ENCODE measurements at regions not wholly inside any gene's neighbourhood (a gene's known extent, or its start where the extent isn't known, plus 50 kb on each side); places are given as distances from the start of the nearest gene placed in this dataset.
A peak's percentile ranks its signal among the peaks of the same experiment; 100 is the strongest.
"Not testable (repeated sequence)": the region's sequence is repeated elsewhere in the genome, so short reads cannot be mapped to it uniquely, and the experiment has no call there.

DNA sequence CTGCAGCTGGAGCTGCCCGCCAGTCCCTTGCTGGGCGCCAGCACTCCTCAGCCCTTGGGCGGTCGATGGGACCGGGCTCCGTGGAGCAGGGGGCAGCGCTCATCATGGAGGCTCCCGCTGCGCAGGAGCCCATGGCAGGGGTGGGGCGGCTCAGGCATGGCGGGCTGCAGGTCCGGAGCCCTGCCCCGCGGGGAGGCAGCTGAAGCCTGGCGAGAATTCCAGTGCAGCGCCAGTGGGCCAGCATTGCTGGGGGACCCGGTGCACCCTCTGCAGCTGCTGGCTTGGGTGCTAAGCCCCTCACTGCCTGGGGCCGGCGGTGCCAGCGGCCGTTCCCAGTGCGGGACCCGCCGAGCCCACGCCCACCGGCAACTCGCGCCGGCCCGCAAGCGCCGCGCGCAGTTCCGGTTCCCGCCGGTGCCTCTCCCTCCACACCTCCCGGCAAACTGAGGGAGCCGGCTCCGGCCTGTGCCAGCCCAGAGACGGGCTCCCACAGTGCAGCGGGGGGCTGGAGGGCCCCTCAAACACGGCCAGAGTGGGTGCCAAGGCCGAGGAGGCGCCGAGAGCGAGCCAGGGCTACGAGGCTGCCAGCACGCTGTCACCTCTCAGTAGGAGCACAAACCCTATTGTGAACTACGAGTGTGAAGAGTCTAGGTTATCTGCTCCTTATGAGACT is 687.1 kb downstream of the PCDH17 start:
- no peak for DNase-seq (ENCODE audit: low read depth in 4 of 4, low spot score in 3 of 4)

GRCh38 chr13:58324161-58324560 is 692.6 kb downstream of the PCDH17 start:
- no peak for DNase-seq (ENCODE audit: low read depth in 4 of 4, low spot score in 3 of 4)

DNA sequence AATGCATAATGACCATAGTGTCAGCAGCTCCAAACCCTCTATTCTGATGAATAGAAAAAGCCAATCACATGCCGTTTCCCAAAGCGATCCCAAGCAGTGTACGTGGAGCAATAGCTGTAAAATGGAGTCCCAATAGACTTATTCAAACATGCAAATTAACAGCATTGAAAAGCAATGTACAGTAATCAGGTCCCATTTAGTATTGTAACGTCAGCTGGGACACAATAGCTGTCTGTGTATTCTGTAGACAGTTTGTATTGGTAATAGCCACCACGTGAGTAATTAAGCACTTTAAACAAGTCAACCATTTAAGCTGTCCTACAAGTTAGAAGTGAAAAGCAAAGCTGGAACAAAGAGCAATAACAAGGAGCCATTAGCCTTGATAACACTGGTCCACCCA is 698.2 kb downstream of the PCDH17 start:
- DNase-seq (ENCODE audit: low read depth in 4 of 4, low spot score in 3 of 4): no peak

DNA sequence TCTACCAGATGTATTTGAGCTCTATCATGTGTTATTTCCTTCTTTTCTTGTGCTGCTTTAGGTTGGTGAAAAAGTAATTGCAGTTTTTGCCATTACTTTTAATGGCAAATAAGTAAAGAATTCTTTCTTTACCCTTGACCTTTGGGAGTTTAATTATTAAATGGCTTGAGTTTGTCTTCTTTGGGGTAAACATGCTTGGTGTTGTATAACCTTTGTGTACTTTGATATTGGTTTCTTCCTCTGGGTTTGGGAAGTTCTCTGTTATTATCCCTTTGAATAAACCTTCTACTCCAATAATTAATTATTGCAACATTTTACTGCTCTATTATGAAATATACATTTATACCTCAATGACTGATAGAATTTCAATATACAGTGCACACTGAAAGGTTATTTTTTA is 709.4 kb downstream of the PCDH17 start:
- DNase-seq (ENCODE audit: low read depth in 4 of 4, low spot score in 3 of 4): no peak

GRCh38 chr13:58341318-58341717 is 709.8 kb downstream of the PCDH17 start:
- no peak for DNase-seq (ENCODE audit: low read depth in 4 of 4, low spot score in 3 of 4)

DNA sequence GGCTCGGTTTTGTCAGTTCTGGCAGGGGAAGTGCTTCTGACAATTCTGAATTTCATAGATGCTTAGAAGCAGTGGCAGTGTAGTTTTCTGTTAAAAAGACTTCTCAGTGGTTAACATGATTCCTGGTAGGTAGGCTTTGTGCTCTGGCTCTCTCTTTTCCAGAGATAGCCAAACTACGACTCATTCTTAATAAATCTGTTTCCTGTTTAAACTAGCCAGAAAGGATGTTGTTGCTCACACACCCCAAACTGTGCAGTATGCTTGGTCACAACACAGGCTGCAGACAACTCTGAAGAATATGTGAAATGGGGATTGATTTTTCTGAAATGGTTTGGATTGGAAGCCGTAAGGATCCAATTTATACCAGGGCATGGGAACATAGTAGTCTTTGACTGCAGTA is 711.5 kb downstream of the PCDH17 start:
- DNase-seq (ENCODE audit: low read depth in 4 of 4, low spot score in 3 of 4): no peak

DNA sequence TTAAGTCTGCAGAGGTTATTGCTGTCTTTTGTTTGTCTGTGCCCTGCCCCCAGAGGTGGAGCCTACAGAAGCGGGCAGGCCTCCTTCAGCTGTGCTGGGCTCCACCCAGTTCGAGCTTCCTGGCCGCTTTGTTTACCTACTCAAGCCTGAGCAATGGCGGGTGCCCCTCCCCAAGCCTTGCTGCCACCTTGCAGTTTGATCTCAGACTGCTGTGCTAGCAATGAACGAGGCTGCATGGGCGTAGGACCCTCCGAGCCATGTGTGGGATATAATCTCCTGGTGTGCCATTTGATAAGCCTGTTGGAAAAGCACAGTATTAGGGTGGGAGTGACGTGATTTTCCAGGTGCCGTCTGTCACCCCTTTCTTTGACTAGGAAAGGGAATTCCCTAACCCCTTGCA is 720.6 kb downstream of the PCDH17 start:
- not testable (repeated sequence) for DNase-seq (ENCODE audit: low read depth in 4 of 4, low spot score in 3 of 4)

DNA sequence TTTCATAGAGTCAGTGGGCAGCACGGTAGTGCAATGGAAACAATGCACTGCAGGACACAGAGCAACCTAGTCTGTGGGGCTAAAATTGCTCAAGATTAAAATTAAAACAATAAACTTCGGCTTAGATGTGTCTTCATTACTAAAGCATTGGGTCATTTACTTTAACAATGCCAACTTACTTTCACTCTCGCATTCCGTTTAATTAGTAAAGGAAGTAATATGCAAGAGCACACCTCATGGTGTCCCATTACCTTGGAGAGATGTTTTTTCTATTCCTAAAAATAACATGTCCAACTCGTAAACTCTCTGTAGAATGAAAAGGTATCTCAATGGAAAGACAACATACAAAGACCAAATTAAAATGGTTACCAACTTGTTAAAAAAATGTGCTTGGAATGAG is 738.4 kb downstream of the PCDH17 start:
- DNase-seq (ENCODE audit: low read depth in 4 of 4, low spot score in 3 of 4): no peak

- no peak for DNase-seq (ENCODE audit: low read depth in 4 of 4, low spot score in 3 of 4)
These were observed 744.8 kb downstream of the PCDH17 start for GRCh38 chr13:58376349-58376748.

- no peak for DNase-seq (ENCODE audit: low read depth in 4 of 4, low spot score in 3 of 4)
These were observed 745.2 kb downstream of the PCDH17 start for GRCh38 chr13:58376775-58377174.

- no peak for DNase-seq (ENCODE audit: low read depth in 4 of 4, low spot score in 3 of 4)
These were observed 747.7 kb downstream of the PCDH17 start for GRCh38 chr13:58379221-58379620.

- DNase-seq (ENCODE audit: low read depth in 4 of 4, low spot score in 3 of 4): not testable (repeated sequence)
These were observed 753.8 kb downstream of the PCDH17 start for GRCh38 chr13:58385336-58385735.

DNA sequence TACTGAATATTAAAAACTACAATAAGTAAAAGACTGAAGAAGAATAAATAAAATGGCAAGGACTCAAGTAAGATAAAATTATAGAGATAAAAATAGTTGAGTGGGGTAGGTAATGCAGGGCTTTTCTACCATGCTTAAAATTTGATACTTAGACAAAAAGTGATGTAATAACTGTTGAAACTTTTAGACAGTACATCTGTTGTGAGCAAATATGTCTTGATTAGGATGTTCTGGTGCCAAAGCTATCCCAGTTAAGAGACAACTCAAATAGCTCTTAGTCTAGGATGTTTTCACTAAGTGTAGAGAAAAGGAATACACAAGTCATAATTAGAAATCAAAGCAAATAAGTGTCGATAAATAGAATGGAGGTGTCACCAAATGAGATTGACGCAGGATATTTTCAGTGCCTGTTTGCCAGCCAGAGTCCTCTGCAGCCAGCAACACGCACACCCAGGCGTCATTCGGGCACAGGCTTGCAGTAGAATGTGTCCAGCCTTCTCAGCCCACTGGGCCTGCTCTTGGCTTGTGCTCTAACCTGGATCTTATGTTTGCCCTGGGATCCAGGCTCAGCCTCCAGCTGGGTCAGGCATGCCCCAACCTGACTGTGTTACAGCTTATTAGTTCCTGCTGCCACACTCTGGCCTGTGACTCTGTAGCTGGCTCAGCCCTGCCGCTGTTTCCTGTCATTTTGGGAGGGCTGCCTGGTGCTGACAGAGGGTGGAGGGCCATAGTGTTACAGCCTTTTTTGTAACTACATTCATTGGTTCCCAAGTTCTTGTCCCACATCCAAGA is 766.2 kb downstream of the PCDH17 start:
- no peak for DNase-seq (ENCODE audit: low read depth in 4 of 4, low spot score in 3 of 4)

- DNase-seq (ENCODE audit: low read depth in 4 of 4, low spot score in 3 of 4): no peak
These were observed 767.7 kb downstream of the PCDH17 start for GRCh38 chr13:58399263-58399662.

DNA sequence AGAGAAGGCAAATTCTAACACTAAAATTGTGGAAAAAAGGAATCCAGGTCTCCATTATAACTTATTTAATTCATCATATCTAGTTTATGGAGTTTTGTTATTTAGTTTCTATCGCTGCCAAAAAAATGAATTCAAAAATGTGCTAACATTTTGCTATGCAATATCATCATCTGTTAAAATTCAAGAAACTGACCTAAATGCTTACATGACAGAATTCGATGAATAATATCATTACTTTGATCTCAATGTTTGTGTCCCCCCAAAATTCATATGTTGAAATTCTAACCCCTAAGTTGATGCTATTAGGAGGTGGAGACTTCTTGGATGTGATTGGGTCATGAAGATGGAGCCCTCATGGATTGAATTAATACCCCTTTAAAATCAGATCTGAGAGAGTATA is 775.0 kb downstream of the PCDH17 start:
- DNase-seq (ENCODE audit: low read depth in 4 of 4, low spot score in 3 of 4): no peak

GRCh38 chr13:58429917-58430316 is 798.4 kb downstream of the PCDH17 start:
- no peak for DNase-seq (ENCODE audit: low read depth in 4 of 4, low spot score in 3 of 4)

GRCh38 chr13:58434943-58435342 is 803.4 kb downstream of the PCDH17 start:
- DNase-seq (ENCODE audit: low read depth in 4 of 4, low spot score in 3 of 4): no peak

- DNase-seq (ENCODE audit: low read depth in 4 of 4, low spot score in 3 of 4): peak in 1 of 4 donors; percentile 1
These were observed 805.9 kb downstream of the PCDH17 start for GRCh38 chr13:58437427-58437826.

DNA sequence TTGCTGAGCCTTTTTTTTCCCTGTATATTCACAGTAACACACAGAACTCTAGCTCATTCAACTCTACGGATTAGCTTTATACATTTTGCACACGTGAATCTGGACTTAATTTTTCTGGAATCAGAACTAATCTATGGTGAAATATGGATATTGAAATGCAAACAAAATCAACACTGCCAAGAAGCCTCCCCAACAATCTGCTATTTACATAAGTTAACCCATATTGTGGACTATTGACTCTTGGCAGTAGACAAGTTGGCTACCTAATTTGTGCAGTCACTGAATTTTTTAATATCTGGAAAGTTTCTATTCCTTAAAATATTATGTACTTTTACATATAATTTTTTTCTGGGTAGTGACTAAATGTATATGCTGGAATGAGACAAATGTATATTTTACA is 815.4 kb downstream of the PCDH17 start:
- no peak for DNase-seq (ENCODE audit: low read depth in 4 of 4, low spot score in 3 of 4)

DNA sequence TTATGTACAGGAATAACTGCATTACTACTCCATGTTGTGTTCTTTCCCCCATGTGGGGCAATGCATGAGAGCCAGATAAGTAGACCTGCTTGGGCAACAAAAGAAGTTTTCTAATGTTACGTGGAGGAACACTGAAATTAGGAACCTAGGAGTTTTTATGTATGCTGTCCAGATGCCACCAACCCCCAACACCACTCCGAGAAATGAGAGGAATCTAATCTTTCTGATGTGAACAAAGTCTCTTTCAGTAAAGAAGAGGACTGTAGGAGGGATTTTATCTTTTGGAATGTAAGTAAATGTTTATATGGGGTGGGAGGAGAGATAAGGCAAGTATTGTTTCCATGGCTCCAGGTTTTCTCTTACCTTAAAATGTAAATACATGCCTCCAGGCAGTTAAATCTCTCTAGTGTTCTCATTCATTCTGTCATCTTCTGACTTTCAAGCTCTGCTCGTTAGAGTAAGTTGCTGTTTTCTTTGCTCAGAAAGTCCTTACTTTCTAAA is 820.6 kb downstream of the PCDH17 start:
- DNase-seq (ENCODE audit: low read depth in 4 of 4, low spot score in 3 of 4): no peak

- no peak for DNase-seq (ENCODE audit: low read depth in 4 of 4, low spot score in 3 of 4)
These were observed 823.5 kb downstream of the PCDH17 start for GRCh38 chr13:58455094-58455493.

GRCh38 chr13:58461217-58461616 is 829.7 kb downstream of the PCDH17 start:
- DNase-seq (ENCODE audit: low read depth in 4 of 4, low spot score in 3 of 4): no peak

All from right renal pelvis (tissue), 4 donors.